NB4 (cell line): ENCODE measurements at regions not wholly inside any gene's neighbourhood (a gene's known extent, or its start where the extent isn't known, plus 50 kb on each side); places are given as distances from the start of the nearest gene placed in this dataset.

Source experiments
- DNase-seq: peaks from one replicate; pipeline ENCODE4 v3.0.0; 2010; ENCODE audit warnings: low read depth
- H3K4me3 ChIP-seq: one replicate; pipeline ENCODE4 v1.5.1; 2011; ENCODE audit warnings: mild to moderate bottlenecking, low read depth, low read length, moderate library complexity
- MYC ChIP-seq: IDR thresholded peaks from 2 replicates; pipeline ENCODE4 v1.6.1; 2011; ENCODE audit warnings: low read depth, low read length
- POLR2A ChIP-seq: IDR thresholded peaks from 2 replicates; pipeline ENCODE4 v1.6.1; 2011; ENCODE audit warnings: mild to moderate bottlenecking; ENCODE audit not compliant: insufficient read length; ENCODE audit errors: extremely low read depth
- TF ChIP-seq, protein P1 (sequence below): IDR thresholded peaks from 2 replicates; pipeline ENCODE4 v1.6.1; 2011; ENCODE audit warnings: low read depth, low read length
- TF ChIP-seq, protein P2 (sequence below): IDR thresholded peaks from one replicate; pipeline ENCODE4 v1.5.1; 2012; ENCODE audit warnings: low read depth, low read length

DNA sequence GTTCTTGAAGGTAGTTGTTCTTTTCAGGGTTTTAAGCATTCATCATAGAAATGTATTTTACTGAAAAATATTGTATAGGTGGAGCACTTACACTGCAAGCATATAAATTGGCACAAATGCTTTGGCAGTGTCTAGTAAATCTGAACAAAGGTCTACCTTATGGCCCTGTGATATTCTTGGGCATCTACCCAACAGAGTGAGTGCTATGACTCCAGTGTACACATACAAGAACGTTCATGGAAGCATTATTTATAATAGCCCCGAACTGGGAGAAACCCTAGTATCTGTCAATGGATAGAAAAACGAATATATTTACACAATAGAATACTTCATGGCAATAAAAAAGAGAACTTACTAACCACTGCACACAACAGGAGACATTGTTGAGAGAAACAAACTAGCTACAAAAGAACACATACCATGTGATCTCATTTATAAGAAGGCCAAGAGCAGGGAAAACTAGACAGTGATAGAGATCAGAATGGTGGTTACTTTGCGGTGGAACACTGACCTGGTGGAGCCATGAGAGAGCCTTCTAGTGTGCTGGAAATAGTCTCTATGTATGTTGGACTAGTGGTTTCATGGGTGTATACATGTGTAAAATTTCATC is 96.0 kb downstream of the MAB21L3 start:
- no peak for DNase-seq
- no peak overlapping the region for H3K4me3 ChIP-seq

DNA sequence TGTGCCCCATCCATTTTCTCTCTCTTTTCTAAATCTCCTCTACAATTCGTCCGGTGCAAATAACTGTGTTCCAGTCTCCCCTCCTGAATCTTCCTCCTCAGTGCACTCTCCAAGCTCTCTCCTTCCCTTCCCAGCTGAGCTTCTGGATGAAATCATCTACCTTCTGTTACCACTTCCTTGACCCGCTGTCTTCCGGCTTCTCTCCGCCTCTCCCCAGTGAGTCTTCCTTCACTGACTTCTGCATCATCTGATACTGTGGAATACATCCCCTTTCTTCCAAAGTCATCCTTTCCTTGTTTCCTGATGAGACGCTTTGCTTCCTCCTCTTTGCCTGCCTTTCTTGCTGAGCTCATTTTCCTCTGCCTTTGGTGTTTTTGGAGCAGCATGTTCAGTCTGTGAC is 96.9 kb downstream of the MAB21L3 start:
- H3K4me3 ChIP-seq: no peak overlapping the region
- no peak for DNase-seq
- TF ChIP-seq POLR2A (no peak), MYC (no peak)
- TF ChIP-seq, protein P1, sequence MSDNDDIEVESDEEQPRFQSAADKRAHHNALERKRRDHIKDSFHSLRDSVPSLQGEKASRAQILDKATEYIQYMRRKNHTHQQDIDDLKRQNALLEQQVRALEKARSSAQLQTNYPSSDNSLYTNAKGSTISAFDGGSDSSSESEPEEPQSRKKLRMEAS: no peak
- TF ChIP-seq, protein P2, sequence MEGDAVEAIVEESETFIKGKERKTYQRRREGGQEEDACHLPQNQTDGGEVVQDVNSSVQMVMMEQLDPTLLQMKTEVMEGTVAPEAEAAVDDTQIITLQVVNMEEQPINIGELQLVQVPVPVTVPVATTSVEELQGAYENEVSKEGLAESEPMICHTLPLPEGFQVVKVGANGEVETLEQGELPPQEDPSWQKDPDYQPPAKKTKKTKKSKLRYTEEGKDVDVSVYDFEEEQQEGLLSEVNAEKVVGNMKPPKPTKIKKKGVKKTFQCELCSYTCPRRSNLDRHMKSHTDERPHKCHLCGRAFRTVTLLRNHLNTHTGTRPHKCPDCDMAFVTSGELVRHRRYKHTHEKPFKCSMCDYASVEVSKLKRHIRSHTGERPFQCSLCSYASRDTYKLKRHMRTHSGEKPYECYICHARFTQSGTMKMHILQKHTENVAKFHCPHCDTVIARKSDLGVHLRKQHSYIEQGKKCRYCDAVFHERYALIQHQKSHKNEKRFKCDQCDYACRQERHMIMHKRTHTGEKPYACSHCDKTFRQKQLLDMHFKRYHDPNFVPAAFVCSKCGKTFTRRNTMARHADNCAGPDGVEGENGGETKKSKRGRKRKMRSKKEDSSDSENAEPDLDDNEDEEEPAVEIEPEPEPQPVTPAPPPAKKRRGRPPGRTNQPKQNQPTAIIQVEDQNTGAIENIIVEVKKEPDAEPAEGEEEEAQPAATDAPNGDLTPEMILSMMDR: no peak

More for the DNA sequence above, 96.0 kb downstream of the MAB21L3 start:
- TF ChIP-seq, protein P2: no peak
- TF ChIP-seq MYC (no peak), POLR2A (no peak)
- TF ChIP-seq, protein P1: no peak

DNA sequence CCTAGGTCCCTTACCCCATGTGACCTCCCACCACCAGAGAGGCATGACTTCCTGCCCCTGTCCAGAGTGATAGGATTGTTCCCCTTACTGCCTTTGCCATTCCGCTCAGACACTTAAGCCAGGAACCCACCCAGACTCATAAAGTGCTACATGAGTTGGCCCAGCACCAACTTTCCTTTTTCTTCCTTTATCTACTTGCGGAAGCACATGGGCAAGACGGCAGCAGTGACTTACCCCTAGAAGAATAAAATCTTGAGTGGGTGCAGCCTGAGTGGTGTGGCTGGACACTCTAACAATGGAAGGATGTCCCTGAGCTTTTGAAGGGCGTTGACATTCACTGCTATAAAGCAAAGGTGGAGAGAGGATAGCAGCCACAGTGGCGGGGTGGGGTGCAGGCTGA is 100.1 kb downstream of the MAB21L3 start:
- no peak for DNase-seq
- no peak overlapping the region for H3K4me3 ChIP-seq
- TF ChIP-seq, protein P2: no peak
- TF ChIP-seq POLR2A (no peak), MYC (no peak)
- TF ChIP-seq, protein P1: no peak

DNA sequence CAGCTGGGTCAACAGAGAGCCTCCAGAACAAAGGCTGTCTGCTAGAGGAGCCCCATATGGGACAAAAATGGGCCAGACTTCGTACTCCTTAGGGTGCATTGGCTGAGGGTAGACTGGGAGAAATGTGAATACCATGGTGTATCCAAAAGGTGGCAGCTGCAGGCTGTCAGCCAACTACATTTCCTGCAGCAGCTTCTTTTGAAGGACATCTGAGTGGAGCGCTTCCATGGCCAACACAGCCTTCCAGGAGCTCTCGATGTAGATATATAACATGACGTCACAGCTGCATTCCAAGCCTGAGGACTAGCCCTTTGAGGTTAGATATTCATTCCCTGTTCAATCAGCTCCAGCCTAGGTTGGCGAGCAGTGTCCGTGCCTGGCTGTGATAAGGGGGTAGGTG is 107.7 kb downstream of the MAB21L3 start:
- DNase-seq: no peak
- no peak overlapping the region for H3K4me3 ChIP-seq
- TF ChIP-seq, protein P1: no peak
- TF ChIP-seq, protein P2: no peak
- TF ChIP-seq MYC: no peak
- no peak for TF ChIP-seq POLR2A

DNA sequence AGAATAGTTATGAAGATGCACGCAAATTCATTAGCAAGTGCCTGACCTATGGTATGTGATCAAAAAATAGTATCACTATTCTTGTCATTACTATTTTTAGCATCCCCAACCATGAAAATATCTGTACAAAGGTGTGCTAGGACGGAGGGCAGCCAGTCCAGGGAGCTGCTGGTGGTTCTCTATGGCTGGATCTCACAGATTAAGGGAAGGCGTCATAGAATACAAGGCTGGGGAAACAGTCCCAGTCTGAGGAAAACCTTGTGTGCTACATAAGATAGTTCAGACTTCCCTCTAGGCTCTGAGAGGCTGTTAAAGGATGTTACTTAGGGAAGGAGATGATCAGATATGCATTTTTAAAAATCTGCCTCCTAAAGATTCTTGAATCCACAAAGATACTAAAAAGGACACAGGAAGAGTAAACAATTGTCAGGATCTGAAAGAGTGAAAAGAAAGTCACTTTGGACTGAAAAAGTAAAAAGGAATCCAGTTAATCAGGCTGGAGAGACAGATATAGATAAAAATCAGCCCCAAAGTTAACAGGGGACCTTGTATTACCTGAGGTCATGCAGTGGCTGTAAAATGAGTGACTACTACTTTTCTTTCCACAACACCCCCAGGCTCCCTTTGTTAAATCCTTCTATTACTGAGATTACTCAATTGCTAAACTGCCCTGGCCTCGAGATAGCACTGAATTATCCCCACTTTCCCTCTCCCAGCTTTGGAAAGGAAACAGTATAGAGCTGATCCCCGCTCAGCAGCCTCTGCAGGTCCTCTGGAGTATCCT is 108.6 kb downstream of the MAB21L3 start:
- H3K4me3 ChIP-seq: no peak overlapping the region
- no peak for DNase-seq
- TF ChIP-seq MYC: no peak
- TF ChIP-seq, protein P1: no peak
- no peak for TF ChIP-seq POLR2A
- TF ChIP-seq, protein P2: no peak
